ENCODE measurements at regions not wholly inside any gene's neighbourhood (a gene's known extent, or its start where the extent isn't known, plus 50 kb on each side); places are given as distances from the start of the nearest gene placed in this dataset.

DNA sequence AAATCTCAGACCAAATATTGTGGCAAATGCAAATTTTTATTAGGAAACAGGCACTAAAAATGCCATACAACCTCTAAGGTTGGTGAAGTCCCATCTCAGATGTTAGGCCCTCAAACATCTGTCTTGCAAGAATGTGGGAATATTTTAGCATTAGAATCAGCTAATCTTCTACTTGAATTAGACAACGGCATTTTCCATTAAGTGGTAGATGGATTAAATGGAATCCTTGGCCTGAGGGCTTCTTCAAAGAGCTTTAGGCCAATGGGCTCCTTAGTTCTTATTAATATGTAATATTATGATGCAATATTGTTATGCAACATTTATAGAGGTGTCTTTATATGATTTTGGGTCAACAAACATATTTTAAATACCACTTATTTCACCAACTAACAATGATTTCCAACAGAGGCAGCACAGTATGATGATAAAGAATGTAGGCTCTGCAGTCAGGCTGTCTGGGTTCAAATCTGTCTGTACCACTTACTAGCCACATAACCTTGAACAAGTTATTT lies 122.9 kb upstream of the PLEKHA5 start:
- Histone ChIP-seq H2AK5ac (ENCODE audit: low read depth, low read length) (no peak overlapping the region), H2BK15ac (ENCODE audit: low read depth, low read length) (no peak overlapping the region), H3K14ac (replicated peaks; ENCODE audit: low read depth, low read length) (no peak overlapping the region), H3K27me3 (ENCODE audit: control insufficient read depth, insufficient read depth, low read length) (no peaks in the 10 kb centered on the region), H3K27ac (ENCODE audit: insufficient read depth, low read length) (no peak overlapping the region), H3K4me2 (ENCODE audit: low read depth, low read length) (no peak overlapping the region), H3K9ac (ENCODE audit: low read depth, low read length) (no peak overlapping the region), H2BK20ac (ENCODE audit: low read depth, low read length) (no peak overlapping the region), H3K9me3 (ENCODE audit: control insufficient read depth, insufficient read depth, low read length) (no peaks in the 10 kb centered on the region), H3K36me3 (ENCODE audit: control insufficient read depth, insufficient read depth, low read length) (no peaks in the 10 kb centered on the region), H4K20me1 (ENCODE audit: insufficient read depth, low read length) (no peaks in the 10 kb centered on the region), H3K9me1 (ENCODE audit: insufficient read depth, low read length) (no peaks in the 10 kb centered on the region), H4K91ac (ENCODE audit: insufficient read depth, low read depth, low read length) (no peak overlapping the region), H3K56ac (ENCODE audit: extremely low read depth, insufficient read depth, low read length) (no peak overlapping the region), H2AK9ac (replicated peaks; ENCODE audit: low read depth, low read length, poor library complexity) (no peak overlapping the region), H2BK120ac (ENCODE audit: low read depth, low read length) (no peak overlapping the region), H3K4ac (ENCODE audit: low read depth, low read length) (no peak overlapping the region), H3K79me1 (ENCODE audit: low read depth in 1 of 2, low read length in 2 of 2) (no peaks in the 10 kb centered on the region), H3K4me1 (ENCODE audit: control insufficient read depth, insufficient read depth, low read length) (no peaks in the 10 kb centered on the region), H2AFZ (replicated peaks; ENCODE audit: low read length, poor library complexity) (no peak overlapping the region), H3K4me3 (ENCODE audit: insufficient read depth, low read depth, low read length) (no peak overlapping the region), H3K23ac (ENCODE audit: low read depth, low read length) (no peak overlapping the region), H3K18ac (ENCODE audit: low read depth, low read length) (no peak overlapping the region), H4K8ac (ENCODE audit: low read depth in 2 of 2, low read length in 2 of 2) (no peak overlapping the region), H4K5ac (ENCODE audit: low read depth, low read length) (no peak overlapping the region), H2BK5ac (ENCODE audit: low read depth, low read length, poor library complexity, severe bottlenecking) (no peak overlapping the region)
- TF ChIP-seq POLR2A (IDR thresholded peaks at IDR 0.05; ENCODE audit: low read depth, low read length) (no peak), CEBPB (IDR thresholded peaks at IDR 0.05; ENCODE audit: low read depth, low read length) (peak; percentile 40; the same call in 1 of the 2 replicates), BHLHE40 (IDR thresholded peaks at IDR 0.05; ENCODE audit: low read depth, low read length) (no peak), MAZ (IDR thresholded peaks at IDR 0.05; ENCODE audit: borderline replicate concordance, low read depth, low read length) (no peak), NFE2L2 (IDR thresholded peaks at IDR 0.05; ENCODE audit: low read depth, low read length) (no peak), MXI1 (IDR thresholded peaks at IDR 0.05; ENCODE audit: borderline replicate concordance, low read depth, low read length) (no peak)
- WGBS, 2 experiments (ENCODE audit: extremely low coverage in 2 of 2, insufficient read length in 1 of 2), result no CpG with 5 or more reads among the region's 1 CpG
- CTCF ChIA-PET, result interaction anchor here (1.0 kb wide), 1 partner anchor 18 kb away, joined by 3 read pairs; no protein-coding TSS in a partner anchor
- no TSS peak for BruUV-seq (replicated peaks)
- intact Hi-C loops (cut with micrococcal nuclease) (no loop called here), dilution Hi-C loops (cut with HindIII; ENCODE audit: low sequenced_read_pairs, unreplicated experiment) (no loop called here), in situ Hi-C loops (cut with MboI; ENCODE audit: low sequenced_read_pairs) (no loop called here)
- POLR2A ChIA-PET (ENCODE audit: unreplicated experiment), result no interaction called here
- ATAC-seq (ENCODE audit: low read depth) (no peak), DNase-seq (no peak)

Data from IMR-90 (cell line).